Spleen (tissue), 11 donors: ENCODE measurements at regions not wholly inside any gene's neighbourhood (a gene's known extent, or its start where the extent isn't known, plus 50 kb on each side); places are given as distances from the start of the nearest gene placed in this dataset.
A peak's percentile ranks its signal among the peaks of the same experiment; 100 is the strongest.
"Not testable (repeated sequence)": the region's sequence is repeated elsewhere in the genome, so short reads cannot be mapped to it uniquely, and the experiment has no call there.

Experiments used
- DNase-seq: peaks from one replicate; pipeline ENCODE4 v3.0.0-alpha.2; 2020
- H3K27ac ChIP-seq, 8 donors: fragments of 200-600 bp; sonication (generic) in 7 of 8; 1 replicate in 4 of 8; 2 replicates in 4 of 8; pipeline versions ENCODE4 v1.5.0 to v1.8.0; 2016 to 2021; ENCODE audit warnings: inconsistent platforms in 4 of 8, mild to moderate bottlenecking in 4 of 8, moderate library complexity in 1 of 8
- H3K27me3 ChIP-seq, 7 donors: fragments of 200-600 bp; sonication (generic) in 6 of 7; replicated peaks in 1 of 7; 1 replicate in 4 of 7; 2 replicates in 3 of 7; pipeline versions ENCODE4 v1.5.0 to v1.8.0; 2016 to 2021; ENCODE audit warnings: inconsistent platforms in 3 of 7, mild to moderate bottlenecking in 1 of 7
- H3K36me3 ChIP-seq, 6 donors: fragments of 200-600 bp; sonication (generic) in 5 of 6; 1 replicate in 4 of 6; 2 replicates in 2 of 6; pipeline versions ENCODE4 v1.5.0 to v1.8.0; 2016 to 2021; ENCODE audit warnings: inconsistent platforms in 2 of 6
- H3K4me1 ChIP-seq, 6 donors: fragments of 200-600 bp; sonication (generic) in 5 of 6; 1 replicate in 3 of 6; 2 replicates in 3 of 6; pipeline versions ENCODE4 v1.5.0 to v1.8.0; 2016 to 2021; ENCODE audit warnings: inconsistent platforms in 3 of 6
- H3K4me3 ChIP-seq, 8 donors: fragments of 200-600 bp; sonication (generic) in 7 of 8; 1 replicate in 4 of 8; 2 replicates in 4 of 8; pipeline versions ENCODE4 v1.5.0 to v1.8.0; 2016 to 2021; ENCODE audit warnings: inconsistent platforms in 4 of 8, mild to moderate bottlenecking in 4 of 8, moderate library complexity in 2 of 8
- H3K9me3 ChIP-seq, 8 donors: fragments of 200-600 bp; sonication (generic) in 7 of 8; 1 replicate in 4 of 8; 2 replicates in 4 of 8; pipeline versions ENCODE4 v1.5.0 to v1.8.0; 2016 to 2021; ENCODE audit warnings: inconsistent platforms in 4 of 8
- CTCF ChIP-seq, 11 experiments: fragments of 200-600 bp in 7 of 11; fragments of 450-650 bp in 4 of 11; sonication (generic) in 4 of 11; IDR thresholded peaks in 8 of 11; conservative IDR thresholded peaks in 3 of 11; 1 replicate in 7 of 11; 2 replicates in 4 of 11; pipeline versions ENCODE4 v1.4.0 to v1.8.0; 2016 to 2021; ENCODE audit warnings: antibody characterized with exemption in 11 of 11, inconsistent platforms in 4 of 11, mild to moderate bottlenecking in 1 of 11
- WGBS, 5 donors: extraction: QIAGEN DNeasy Blood & Tissue Kit in 3 of 5; methylation state at CpG; one replicate each; pipeline versions ENCODE4 v1.1.5 to v1.1.7; 2013 to 2018; 5-methylcytosine and 5-hydroxymethylcytosine counted together
- intact Hi-C: fragments of 100-400 bp; cut with DNase I; formaldehyde crosslinking; loops from one replicate; pipeline ENCODE4 v1.15.0; 2023; ENCODE audit warnings: low total_unique reads
- donor health status: healthy with polysubstance abuse.
- donor health status: DM: no; HTN: no; CAD: no; lungs with moderate emphysema.
- donor health status: DM: no; HTN: no; CAD: no.
- donor health status: Bipolar disorder and iron deficiency.
- donor health status: healthy.
- donor health status: DM: no; HTN: no; CAD: no.
- donor health status: DM: yes; HTN: yes; CAD: no.

- H3K36me3 ChIP-seq, H3K4me3 ChIP-seq, H3K4me1 ChIP-seq, intact Hi-C loops, H3K9me3 ChIP-seq, H3K27ac ChIP-seq: not testable (repeated sequence)
- peak; percentile 33 for DNase-seq
- 87 to 95% (median 88%) methylated on average over 5 to 6 of the region's 6 CpGs; no CpG with 5 or more reads in 1 of the 5 donors for WGBS, 5 donors
- peaks cover 0 to 23% (median 0%) of the 10 kb centered on the region in 7 donors for H3K27me3 ChIP-seq
These were observed 82.7 kb downstream of the TFRC start for GRCh38 chr3:195999176-195999575.

- H3K4me1 ChIP-seq, intact Hi-C loops: not testable (repeated sequence)
- WGBS, 5 donors, result 81 to 89% (median 87%) methylated on average over 6 to 12 of the region's 18 CpGs
These were observed 85.6 kb downstream of the TFRC start for GRCh38 chr3:195996314-195996713.

GRCh38 chr3:195994343-195994742, 86.0 kb upstream of the TNK2 start:
- H3K27me3 ChIP-seq, result peaks cover 0 to 10% (median 0%) of the 10 kb centered on the region in 7 donors
- H3K9me3 ChIP-seq, H3K27ac ChIP-seq, H3K36me3 ChIP-seq, intact Hi-C loops, H3K4me1 ChIP-seq, H3K4me3 ChIP-seq: not testable (repeated sequence)
- peak in 4 of 11 experiments; percentile 18 to 67 (median 50) for TF ChIP-seq CTCF (IDR thresholded peaks at IDR 0.05 in 8 of 11, conservative IDR thresholded peaks at IDR 0.05 in 3 of 11)
- WGBS, 5 donors, result 6 to 27% (median 18%) methylated on average over 9 to 13 of the region's 14 CpGs; no CpG with 5 or more reads in 1 of the 5 donors
- DNase-seq, result peak; percentile 87

More at GRCh38 chr3:195996314-195996713, 85.6 kb downstream of the TFRC start:
- DNase-seq, H3K9me3 ChIP-seq, H3K4me3 ChIP-seq, H3K27ac ChIP-seq, H3K36me3 ChIP-seq: not testable (repeated sequence)
- peaks cover 0 to 23% (median 0%) of the 10 kb centered on the region in 7 donors for H3K27me3 ChIP-seq

- peak; percentile 15 for DNase-seq
- intact Hi-C loops, H3K27me3 ChIP-seq, H3K9me3 ChIP-seq, H3K36me3 ChIP-seq, H3K4me3 ChIP-seq, H3K27ac ChIP-seq: not testable (repeated sequence)
- peaks cover 0 to 12% (median 3%) of the 10 kb centered on the region in 6 donors for H3K4me1 ChIP-seq
- 73 to 99% (median 91%) methylated on average over 4 to 11 of the region's 11 CpGs for WGBS, 5 donors
These were observed 85.3 kb upstream of the TNK2 start for GRCh38 chr3:195993671-195994070.

GRCh38 chr3:195992956-195993595, 84.7 kb upstream of the TNK2 start:
- intact Hi-C loops, H3K27ac ChIP-seq, H3K9me3 ChIP-seq, H3K36me3 ChIP-seq, H3K4me3 ChIP-seq, H3K27me3 ChIP-seq: not testable (repeated sequence)
- H3K4me1 ChIP-seq, result peaks cover 0 to 16% (median 5%) of the 10 kb centered on the region in 6 donors
- DNase-seq, result peak; percentile 65
- WGBS, 5 donors, result 91 to 96% (median 95%) methylated on average over 13 to 19 of the region's 20 CpGs

GRCh38 chr3:195991986-195992385, 83.6 kb upstream of the TNK2 start:
- DNase-seq, result peak; percentile 67
- WGBS, 5 donors, result 90 to 96% (median 92%) methylated on average over 8 to 12 of the region's 12 CpGs
- H3K27me3 ChIP-seq, H3K9me3 ChIP-seq, H3K4me3 ChIP-seq, H3K36me3 ChIP-seq, intact Hi-C loops, H3K27ac ChIP-seq: not testable (repeated sequence)
- H3K4me1 ChIP-seq, result peaks cover 0 to 18% (median 5%) of the 10 kb centered on the region in 6 donors

- 87 to 94% (median 91%) methylated on average over 12 of the region's 12 CpGs for WGBS, 5 donors
These were observed 82.9 kb upstream of the TNK2 start for GRCh38 chr3:195991243-195991642.

GRCh38 chr3:195990841-195991174, 82.5 kb upstream of the TNK2 start:
- peak overlapping the region in 7 of 8 donors; percentile 85 to 92 (median 88) for H3K27ac ChIP-seq
- peak overlapping the region in 7 of 8 donors; percentile 48 to 80 (median 70) for H3K4me3 ChIP-seq
- H3K27me3 ChIP-seq, H3K36me3 ChIP-seq, DNase-seq, H3K9me3 ChIP-seq, intact Hi-C loops: not testable (repeated sequence)
- peaks cover 0 to 19% (median 5%) of the 10 kb centered on the region in 6 donors for H3K4me1 ChIP-seq
- WGBS, 5 donors, result 43 to 49% (median 45%) methylated on average over 7 of the region's 7 CpGs

More at GRCh38 chr3:195991243-195991642, 82.9 kb upstream of the TNK2 start:
- intact Hi-C loops, H3K36me3 ChIP-seq, H3K4me3 ChIP-seq, H3K27me3 ChIP-seq, H3K9me3 ChIP-seq, H3K27ac ChIP-seq: not testable (repeated sequence)
- peaks cover 0 to 19% (median 5%) of the 10 kb centered on the region in 6 donors for H3K4me1 ChIP-seq
- peak; percentile 62 for DNase-seq
